ENCODE measurements at regions not wholly inside any gene's neighbourhood (a gene's known extent, or its start where the extent isn't known, plus 50 kb on each side); places are given as distances from the start of the nearest gene placed in this dataset.

DNA sequence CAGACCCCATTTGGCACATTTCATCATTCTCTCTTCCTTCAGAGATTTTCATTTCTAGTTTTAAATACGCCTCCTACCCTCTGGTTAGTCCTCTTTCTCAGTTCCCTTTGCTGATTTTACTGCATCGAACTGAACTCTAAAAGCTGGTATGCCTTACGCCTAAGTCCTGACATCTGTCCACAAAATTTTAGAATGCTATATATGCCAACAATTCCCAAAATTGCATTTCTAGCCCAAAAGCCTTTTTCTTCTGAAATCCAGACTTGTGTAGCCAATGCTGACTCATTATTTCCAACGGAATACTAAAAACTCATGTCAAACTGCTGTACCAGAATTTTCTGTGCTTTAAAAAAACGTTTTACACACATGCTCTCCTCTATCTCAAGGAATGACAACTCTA lies 1124.4 kb upstream of the TENM4 start:
- intact Hi-C loops (cut with micrococcal nuclease; ENCODE audit: unreplicated experiment) = no loop called here
- Histone ChIP-seq H3K27ac (ENCODE audit: low read length) (no peak overlapping the region), H3K9me3 (ENCODE audit: control insufficient read depth, insufficient read depth, low read depth, low read length) (no peaks in the 10 kb centered on the region; the same call in 1 of the 2 replicates), H3K27me3 (ENCODE audit: control insufficient read depth, insufficient read depth, low read length) (no peaks in the 10 kb centered on the region), H3K36me3 (ENCODE audit: control insufficient read depth, insufficient read depth, low read length) (no peaks in the 10 kb centered on the region), H3K4me3 (ENCODE audit: low read depth in 2 of 2, low read length in 2 of 2) (no peak overlapping the region), H3K4me1 (ENCODE audit: control insufficient read depth, insufficient read depth, low read length) (no peaks in the 10 kb centered on the region)
- TF ChIP-seq, protein P1, sequence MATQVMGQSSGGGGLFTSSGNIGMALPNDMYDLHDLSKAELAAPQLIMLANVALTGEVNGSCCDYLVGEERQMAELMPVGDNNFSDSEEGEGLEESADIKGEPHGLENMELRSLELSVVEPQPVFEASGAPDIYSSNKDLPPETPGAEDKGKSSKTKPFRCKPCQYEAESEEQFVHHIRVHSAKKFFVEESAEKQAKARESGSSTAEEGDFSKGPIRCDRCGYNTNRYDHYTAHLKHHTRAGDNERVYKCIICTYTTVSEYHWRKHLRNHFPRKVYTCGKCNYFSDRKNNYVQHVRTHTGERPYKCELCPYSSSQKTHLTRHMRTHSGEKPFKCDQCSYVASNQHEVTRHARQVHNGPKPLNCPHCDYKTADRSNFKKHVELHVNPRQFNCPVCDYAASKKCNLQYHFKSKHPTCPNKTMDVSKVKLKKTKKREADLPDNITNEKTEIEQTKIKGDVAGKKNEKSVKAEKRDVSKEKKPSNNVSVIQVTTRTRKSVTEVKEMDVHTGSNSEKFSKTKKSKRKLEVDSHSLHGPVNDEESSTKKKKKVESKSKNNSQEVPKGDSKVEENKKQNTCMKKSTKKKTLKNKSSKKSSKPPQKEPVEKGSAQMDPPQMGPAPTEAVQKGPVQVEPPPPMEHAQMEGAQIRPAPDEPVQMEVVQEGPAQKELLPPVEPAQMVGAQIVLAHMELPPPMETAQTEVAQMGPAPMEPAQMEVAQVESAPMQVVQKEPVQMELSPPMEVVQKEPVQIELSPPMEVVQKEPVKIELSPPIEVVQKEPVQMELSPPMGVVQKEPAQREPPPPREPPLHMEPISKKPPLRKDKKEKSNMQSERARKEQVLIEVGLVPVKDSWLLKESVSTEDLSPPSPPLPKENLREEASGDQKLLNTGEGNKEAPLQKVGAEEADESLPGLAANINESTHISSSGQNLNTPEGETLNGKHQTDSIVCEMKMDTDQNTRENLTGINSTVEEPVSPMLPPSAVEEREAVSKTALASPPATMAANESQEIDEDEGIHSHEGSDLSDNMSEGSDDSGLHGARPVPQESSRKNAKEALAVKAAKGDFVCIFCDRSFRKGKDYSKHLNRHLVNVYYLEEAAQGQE (IDR thresholded peaks at IDR 0.05; ENCODE audit: insufficient read depth in 1 of 2, low read depth in 2 of 2, low read length in 1 of 2) = no peak
- no peak for TF ChIP-seq POLR2AphosphoS5 (IDR thresholded peaks at IDR 0.05; ENCODE audit: low read depth, low read length)
- no peak for TF ChIP-seq SIN3A (IDR thresholded peaks at IDR 0.05; ENCODE audit: borderline replicate concordance, insufficient read depth, low read depth, low read length)
- TF ChIP-seq, protein P2, sequence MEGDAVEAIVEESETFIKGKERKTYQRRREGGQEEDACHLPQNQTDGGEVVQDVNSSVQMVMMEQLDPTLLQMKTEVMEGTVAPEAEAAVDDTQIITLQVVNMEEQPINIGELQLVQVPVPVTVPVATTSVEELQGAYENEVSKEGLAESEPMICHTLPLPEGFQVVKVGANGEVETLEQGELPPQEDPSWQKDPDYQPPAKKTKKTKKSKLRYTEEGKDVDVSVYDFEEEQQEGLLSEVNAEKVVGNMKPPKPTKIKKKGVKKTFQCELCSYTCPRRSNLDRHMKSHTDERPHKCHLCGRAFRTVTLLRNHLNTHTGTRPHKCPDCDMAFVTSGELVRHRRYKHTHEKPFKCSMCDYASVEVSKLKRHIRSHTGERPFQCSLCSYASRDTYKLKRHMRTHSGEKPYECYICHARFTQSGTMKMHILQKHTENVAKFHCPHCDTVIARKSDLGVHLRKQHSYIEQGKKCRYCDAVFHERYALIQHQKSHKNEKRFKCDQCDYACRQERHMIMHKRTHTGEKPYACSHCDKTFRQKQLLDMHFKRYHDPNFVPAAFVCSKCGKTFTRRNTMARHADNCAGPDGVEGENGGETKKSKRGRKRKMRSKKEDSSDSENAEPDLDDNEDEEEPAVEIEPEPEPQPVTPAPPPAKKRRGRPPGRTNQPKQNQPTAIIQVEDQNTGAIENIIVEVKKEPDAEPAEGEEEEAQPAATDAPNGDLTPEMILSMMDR (IDR thresholded peaks at IDR 0.05) = no peak
- TF ChIP-seq TCF7L2 (IDR thresholded peaks at IDR 0.05; ENCODE audit: low read depth, low read length) = no peak
- CTCF ChIA-PET = no interaction called here
- no peak for ATAC-seq
- DNase-seq (ENCODE audit: low read depth, low spot score) = no peak
- POLR2A ChIA-PET = no interaction called here
- BruUV-seq (replicated peaks) = no TSS peak
- in situ Hi-C loops (cut with HindIII; ENCODE audit: low pct_unique_long_range_greater_than_20kb, low sequenced_read_pairs) = no loop called here

DNA sequence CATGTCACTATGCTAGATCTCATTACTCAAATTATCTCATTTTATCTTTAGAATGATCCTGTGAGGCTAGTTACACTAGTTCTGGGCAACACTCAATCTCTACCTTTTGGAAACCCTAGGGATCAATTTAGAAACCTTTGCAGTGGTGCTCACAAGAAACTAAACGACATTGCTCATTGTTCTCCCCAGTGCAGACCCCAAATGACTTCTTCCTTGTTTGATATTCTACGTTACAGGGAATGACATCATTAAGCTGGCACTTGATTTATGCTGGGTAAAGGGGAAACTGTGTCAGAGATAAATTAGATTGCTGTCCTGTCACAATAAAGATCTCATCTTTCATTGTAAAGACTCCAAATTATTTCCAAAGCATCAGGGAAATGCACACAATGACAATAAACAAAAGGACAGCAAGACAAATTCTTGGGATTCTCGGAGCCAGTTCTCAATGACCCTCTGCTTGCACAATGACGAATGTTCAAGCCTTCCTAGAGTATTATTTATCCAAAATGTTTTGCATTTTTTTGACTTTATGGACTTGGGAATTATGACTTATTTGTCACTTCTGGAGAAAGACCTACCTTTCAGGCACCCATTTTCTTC lies 1121.8 kb upstream of the TENM4 start:
- Histone ChIP-seq H3K9me3 (ENCODE audit: control insufficient read depth, insufficient read depth, low read depth, low read length) (no peaks in the 10 kb centered on the region), H3K36me3 (ENCODE audit: control insufficient read depth, insufficient read depth, low read length) (no peaks in the 10 kb centered on the region), H3K27me3 (ENCODE audit: control insufficient read depth, insufficient read depth, low read length) (no peaks in the 10 kb centered on the region), H3K4me1 (ENCODE audit: control insufficient read depth, insufficient read depth, low read length) (no peaks in the 10 kb centered on the region), H3K27ac (ENCODE audit: low read length) (no peak overlapping the region), H3K4me3 (ENCODE audit: low read depth in 2 of 2, low read length in 2 of 2) (no peak overlapping the region)
- ATAC-seq (no peak), DNase-seq (ENCODE audit: low read depth, low spot score) (no peak)
- no peak for TF ChIP-seq POLR2AphosphoS5 (IDR thresholded peaks at IDR 0.05; ENCODE audit: low read depth, low read length)
- TF ChIP-seq, protein P1 (IDR thresholded peaks at IDR 0.05; ENCODE audit: insufficient read depth in 1 of 2, low read depth in 2 of 2, low read length in 1 of 2) = no peak
- TF ChIP-seq, protein P2 (IDR thresholded peaks at IDR 0.05) = no peak
- TF ChIP-seq TCF7L2 (IDR thresholded peaks at IDR 0.05; ENCODE audit: low read depth, low read length) = no peak
- TF ChIP-seq SIN3A (IDR thresholded peaks at IDR 0.05; ENCODE audit: borderline replicate concordance, insufficient read depth, low read depth, low read length) = no peak
- no TSS peak for BruUV-seq (replicated peaks)
- in situ Hi-C loops (cut with HindIII; ENCODE audit: low pct_unique_long_range_greater_than_20kb, low sequenced_read_pairs) (no loop called here), intact Hi-C loops (cut with micrococcal nuclease; ENCODE audit: unreplicated experiment) (no loop called here)
- CTCF ChIA-PET = no interaction called here
- POLR2A ChIA-PET = no interaction called here

Measured in Panc1 (cell line).